ENCODE measurements at regions not wholly inside any gene's neighbourhood (a gene's known extent, or its start where the extent isn't known, plus 50 kb on each side); places are given as distances from the start of the nearest gene placed in this dataset.

- no peaks in the 10 kb centered on the region for H3K4me1 ChIP-seq (ENCODE audit: control insufficient read depth in 1 of 2, low read depth in 2 of 2)
- no peaks in the 10 kb centered on the region for H3K9me3 ChIP-seq
- no peak overlapping the region for H3K27ac ChIP-seq
- no peaks in the 10 kb centered on the region for H3K27me3 ChIP-seq (replicated peaks; ENCODE audit: insufficient read depth)
- TF ChIP-seq, protein P1, sequence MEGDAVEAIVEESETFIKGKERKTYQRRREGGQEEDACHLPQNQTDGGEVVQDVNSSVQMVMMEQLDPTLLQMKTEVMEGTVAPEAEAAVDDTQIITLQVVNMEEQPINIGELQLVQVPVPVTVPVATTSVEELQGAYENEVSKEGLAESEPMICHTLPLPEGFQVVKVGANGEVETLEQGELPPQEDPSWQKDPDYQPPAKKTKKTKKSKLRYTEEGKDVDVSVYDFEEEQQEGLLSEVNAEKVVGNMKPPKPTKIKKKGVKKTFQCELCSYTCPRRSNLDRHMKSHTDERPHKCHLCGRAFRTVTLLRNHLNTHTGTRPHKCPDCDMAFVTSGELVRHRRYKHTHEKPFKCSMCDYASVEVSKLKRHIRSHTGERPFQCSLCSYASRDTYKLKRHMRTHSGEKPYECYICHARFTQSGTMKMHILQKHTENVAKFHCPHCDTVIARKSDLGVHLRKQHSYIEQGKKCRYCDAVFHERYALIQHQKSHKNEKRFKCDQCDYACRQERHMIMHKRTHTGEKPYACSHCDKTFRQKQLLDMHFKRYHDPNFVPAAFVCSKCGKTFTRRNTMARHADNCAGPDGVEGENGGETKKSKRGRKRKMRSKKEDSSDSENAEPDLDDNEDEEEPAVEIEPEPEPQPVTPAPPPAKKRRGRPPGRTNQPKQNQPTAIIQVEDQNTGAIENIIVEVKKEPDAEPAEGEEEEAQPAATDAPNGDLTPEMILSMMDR (IDR thresholded peaks at IDR 0.05) = no peak
- H3K36me3 ChIP-seq = no peaks in the 10 kb centered on the region
- ATAC-seq (ENCODE audit: insufficient number of reproducible peaks, low FRiP score, low read depth) (no peak), DNase-seq (ENCODE audit: low spot score) (no peak)
- no peak overlapping the region for H3K4me3 ChIP-seq
Measured at GRCh38 chr14:38522724-38523123, 266.8 kb upstream of the CLEC14A start.

DNA sequence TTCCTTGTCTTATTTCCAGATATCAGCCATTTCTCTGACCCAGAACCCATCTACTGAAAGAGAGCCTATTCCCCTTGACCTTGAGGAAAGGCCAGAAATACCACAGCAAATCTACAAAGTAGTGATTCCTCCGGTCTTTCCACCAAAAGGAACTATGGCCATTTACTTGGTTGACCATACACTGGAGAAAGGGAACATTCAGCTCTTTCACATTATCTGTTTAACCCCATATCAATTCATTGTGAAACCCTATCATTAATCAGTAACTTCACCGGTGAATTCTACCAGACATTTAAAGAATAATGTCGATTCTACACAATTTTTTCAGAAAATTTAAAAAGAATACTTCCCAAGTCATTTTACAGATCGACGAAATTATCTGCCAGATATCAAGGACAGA lies 265.7 kb upstream of the CLEC14A start:
- TF ChIP-seq, protein P1 (IDR thresholded peaks at IDR 0.05) = no peak
- Histone ChIP-seq H3K36me3 (no peaks in the 10 kb centered on the region), H3K9me3 (no peaks in the 10 kb centered on the region), H3K27ac (no peak overlapping the region), H3K4me1 (ENCODE audit: control insufficient read depth in 1 of 2, low read depth in 2 of 2) (no peaks in the 10 kb centered on the region), H3K4me3 (no peak overlapping the region), H3K27me3 (replicated peaks; ENCODE audit: insufficient read depth) (no peaks in the 10 kb centered on the region)
- ATAC-seq (ENCODE audit: insufficient number of reproducible peaks, low FRiP score, low read depth) = no peak
- no peak for DNase-seq (ENCODE audit: low spot score)

- ATAC-seq (ENCODE audit: insufficient number of reproducible peaks, low FRiP score, low read depth) (no peak), DNase-seq (ENCODE audit: low spot score) (no peak)
- Histone ChIP-seq H3K36me3 (no peaks in the 10 kb centered on the region), H3K4me3 (no peak overlapping the region), H3K27ac (no peak overlapping the region), H3K9me3 (no peaks in the 10 kb centered on the region), H3K4me1 (ENCODE audit: control insufficient read depth in 1 of 2, low read depth in 2 of 2) (no peaks in the 10 kb centered on the region), H3K27me3 (replicated peaks; ENCODE audit: insufficient read depth) (no peaks in the 10 kb centered on the region)
- TF ChIP-seq, protein P1 (IDR thresholded peaks at IDR 0.05) = no peak
Measured at GRCh38 chr14:38517426-38517825, 261.5 kb upstream of the CLEC14A start.

- Histone ChIP-seq H3K27ac (no peak overlapping the region), H3K9me3 (no peaks in the 10 kb centered on the region), H3K4me1 (ENCODE audit: control insufficient read depth in 1 of 2, low read depth in 2 of 2) (no peaks in the 10 kb centered on the region), H3K27me3 (replicated peaks; ENCODE audit: insufficient read depth) (no peaks in the 10 kb centered on the region), H3K36me3 (no peaks in the 10 kb centered on the region), H3K4me3 (no peak overlapping the region)
- TF ChIP-seq, protein P1 (IDR thresholded peaks at IDR 0.05) = no peak
- ATAC-seq (ENCODE audit: insufficient number of reproducible peaks, low FRiP score, low read depth) = no peak
- no peak for DNase-seq (ENCODE audit: low spot score)
Measured at GRCh38 chr14:38512236-38512635, 256.3 kb upstream of the CLEC14A start.

DNA sequence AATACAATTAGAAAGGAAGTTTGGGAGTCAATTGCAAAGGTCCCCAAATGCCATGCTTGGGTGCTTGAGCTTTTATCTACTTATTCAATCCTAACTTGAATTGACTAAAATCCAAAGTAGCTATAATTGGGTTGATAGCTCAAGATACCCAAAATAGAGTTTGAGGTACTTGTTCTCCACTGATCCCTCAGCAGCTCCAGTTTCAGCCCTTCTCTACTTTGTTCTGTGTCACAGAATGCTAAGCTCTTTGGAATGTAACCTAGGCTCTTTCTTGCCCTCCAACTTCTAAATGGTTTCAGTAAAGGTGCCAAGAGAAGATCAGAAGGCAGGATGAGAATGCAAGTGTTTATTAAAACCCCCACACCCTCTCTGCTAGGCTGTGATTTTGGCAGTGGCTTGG lies 251.4 kb upstream of the CLEC14A start:
- no peaks in the 10 kb centered on the region for H3K36me3 ChIP-seq
- DNase-seq (ENCODE audit: low spot score) (no peak), ATAC-seq (ENCODE audit: insufficient number of reproducible peaks, low FRiP score, low read depth) (no peak)
- no peak overlapping the region for H3K27ac ChIP-seq
- no peak overlapping the region for H3K4me3 ChIP-seq
- no peaks in the 10 kb centered on the region for H3K4me1 ChIP-seq (ENCODE audit: control insufficient read depth in 1 of 2, low read depth in 2 of 2)
- no peaks in the 10 kb centered on the region for H3K27me3 ChIP-seq (replicated peaks; ENCODE audit: insufficient read depth)
- TF ChIP-seq, protein P1 (IDR thresholded peaks at IDR 0.05) = no peak
- no peaks in the 10 kb centered on the region for H3K9me3 ChIP-seq
